HuH-7 (cell line): ENCODE measurements at regions not wholly inside any gene's neighbourhood (a gene's known extent, or its start where the extent isn't known, plus 50 kb on each side); places are given as distances from the start of the nearest gene placed in this dataset.
"Not testable (repeated sequence)": the region's sequence is repeated elsewhere in the genome, so short reads cannot be mapped to it uniquely, and the experiment has no call there.

Experiments
- DNase-seq: peaks from one replicate; pipeline ENCODE4 v3.0.0; 2011; ENCODE audit warnings: low spot score

- no peak for DNase-seq
These were observed 119.0 kb upstream of the SLC38A2 start for GRCh38 chr12:46491548-46491947.

- DNase-seq: no peak
These were observed 118.1 kb upstream of the SLC38A2 start for GRCh38 chr12:46490635-46491034.

DNA sequence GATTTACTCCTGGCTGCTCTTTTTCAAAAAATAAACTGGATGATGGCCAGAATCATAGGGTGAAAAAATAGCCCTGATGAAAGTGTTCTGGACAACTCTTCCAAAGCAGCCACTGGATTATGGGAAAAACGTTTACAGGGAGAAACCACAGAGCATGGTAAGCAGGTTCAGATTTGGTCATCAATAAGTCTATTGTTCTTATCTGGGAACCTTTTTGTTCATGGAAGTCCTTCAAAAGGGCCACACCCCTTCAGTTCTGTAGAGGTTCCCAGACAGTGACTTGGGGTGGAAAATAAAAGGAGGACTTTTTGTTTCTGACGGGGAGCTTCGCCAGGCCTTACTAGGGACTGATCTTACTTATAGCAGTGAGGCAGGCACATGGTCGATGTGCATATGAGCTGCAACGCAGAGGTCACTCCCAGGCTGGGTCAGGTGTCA, 117.4 kb upstream of the SLC38A2 start:
- no peak for DNase-seq

- no peak for DNase-seq
These were observed 115.1 kb upstream of the SLC38A2 start for GRCh38 chr12:46487567-46488131.

- DNase-seq: no peak
These were observed 114.0 kb upstream of the SLC38A2 start for GRCh38 chr12:46486588-46486987.

- DNase-seq: no peak
These were observed 113.3 kb upstream of the SLC38A2 start for GRCh38 chr12:46485853-46486252.

- no peak for DNase-seq
These were observed 112.0 kb upstream of the SLC38A2 start for GRCh38 chr12:46484396-46485061.

GRCh38 chr12:46483572-46484395, 111.2 kb upstream of the SLC38A2 start:
- DNase-seq: no peak

DNA sequence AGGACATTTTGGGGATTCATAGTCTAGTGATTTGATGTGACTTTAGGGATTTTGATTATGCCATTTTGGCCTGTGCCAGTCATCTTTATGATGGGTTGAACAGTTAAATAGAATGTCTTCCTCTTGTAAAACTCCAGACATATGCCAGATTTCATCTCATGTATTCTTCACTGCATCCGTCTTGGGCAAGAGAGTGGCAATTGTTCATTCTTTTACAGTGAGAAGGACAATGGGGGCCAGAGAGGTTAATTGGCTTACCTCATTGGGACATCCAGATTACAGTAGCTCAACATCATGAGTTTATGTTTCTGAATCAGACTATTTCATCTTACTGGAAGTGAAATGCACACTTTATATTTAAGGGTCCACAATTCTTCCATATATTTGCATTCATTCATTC, 108.2 kb upstream of the SLC38A2 start:
- DNase-seq: no peak

GRCh38 chr12:46480316-46480715, 107.7 kb upstream of the SLC38A2 start:
- no peak for DNase-seq

GRCh38 chr12:46478123-46478522, 105.5 kb upstream of the SLC38A2 start:
- DNase-seq: no peak

- no peak for DNase-seq
These were observed 105.0 kb upstream of the SLC38A2 start for GRCh38 chr12:46477541-46477940.

DNA sequence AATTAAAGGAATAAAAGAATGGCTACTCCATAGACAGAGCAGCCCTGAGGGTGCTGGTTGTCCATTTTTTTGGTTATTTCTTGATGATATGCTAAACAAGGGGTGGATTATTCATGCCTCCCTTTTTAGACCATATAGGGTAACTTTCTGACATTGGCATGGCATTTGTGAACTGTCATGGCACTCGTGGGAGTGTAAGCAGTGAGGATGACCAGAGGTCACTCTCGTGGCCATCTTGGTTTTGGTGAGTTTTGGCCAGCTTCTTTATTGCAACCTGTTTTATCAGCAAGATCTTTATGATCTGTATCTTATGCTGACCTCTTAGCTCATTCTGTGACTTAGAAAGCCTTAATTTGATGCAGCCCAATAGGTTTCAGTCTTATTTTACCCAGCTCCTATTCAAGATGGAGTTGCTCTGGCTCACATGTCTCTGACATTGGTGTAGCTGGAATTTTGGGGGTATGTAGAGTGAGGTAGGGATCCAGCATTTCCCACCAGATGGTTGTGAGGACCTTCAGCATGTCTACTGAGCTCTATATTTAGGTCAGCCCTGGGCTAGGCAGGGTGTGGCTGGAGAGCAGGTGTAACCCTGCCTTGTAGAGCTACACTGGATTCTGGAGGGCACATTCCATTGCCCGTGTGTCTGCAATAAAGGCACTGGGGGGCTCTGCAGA, 103.5 kb upstream of the SLC38A2 start:
- no peak for DNase-seq

DNA sequence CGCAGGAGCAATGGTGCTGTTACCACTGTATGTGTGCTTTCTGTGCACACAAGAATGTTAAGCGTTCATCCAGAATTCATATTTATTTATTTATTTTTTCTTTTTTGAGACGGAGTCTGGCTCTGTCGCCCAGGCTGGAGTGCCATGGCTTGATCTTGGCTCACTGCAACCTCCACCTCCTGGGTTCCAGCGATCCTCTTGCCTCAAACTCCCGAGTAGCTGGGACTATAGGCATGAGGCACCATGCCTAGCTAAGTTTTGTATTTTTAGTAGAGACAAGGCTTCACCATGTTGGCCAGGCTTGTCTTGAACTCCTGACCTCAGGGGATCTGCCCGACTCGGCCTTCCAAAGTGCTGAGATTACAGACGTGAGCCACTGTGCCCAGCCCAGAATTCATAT, 101.8 kb upstream of the SLC38A2 start:
- DNase-seq: not testable (repeated sequence)

DNA sequence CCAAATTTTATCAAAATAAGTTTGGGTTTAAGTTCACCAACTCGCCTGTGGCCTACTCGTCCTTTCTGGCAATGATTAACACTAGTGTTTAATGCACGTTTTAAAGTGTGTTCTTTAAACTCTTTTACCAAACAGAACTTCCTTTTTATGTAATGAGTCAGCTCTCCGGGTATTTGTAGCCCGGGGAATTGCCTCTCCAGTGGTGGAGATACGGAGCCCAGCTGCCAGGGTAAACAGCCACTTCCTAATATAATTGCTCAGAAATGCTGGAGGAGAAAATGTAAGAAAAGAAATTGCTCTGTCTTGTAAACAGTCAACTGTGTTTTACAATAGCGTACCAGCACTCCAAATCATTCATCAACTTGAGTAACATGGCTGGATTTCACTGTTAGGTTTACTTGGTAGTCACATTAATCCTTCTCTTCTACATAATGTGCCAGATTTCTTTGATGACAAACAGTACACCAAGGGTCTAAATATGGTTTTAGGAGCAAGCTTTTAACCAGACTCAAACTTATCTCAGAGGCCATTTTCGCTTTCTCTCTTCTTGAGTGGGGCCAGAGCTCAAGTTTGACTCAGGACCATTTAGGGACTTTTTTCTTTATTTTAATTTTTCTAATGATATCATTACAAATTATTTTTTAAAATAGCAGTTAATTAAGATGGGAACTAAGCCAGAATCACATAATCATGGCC, 101.2 kb upstream of the SLC38A2 start:
- peak; percentile 48 for DNase-seq

GRCh38 chr12:46472893-46473633, 100.5 kb upstream of the SLC38A2 start:
- DNase-seq: no peak

DNA sequence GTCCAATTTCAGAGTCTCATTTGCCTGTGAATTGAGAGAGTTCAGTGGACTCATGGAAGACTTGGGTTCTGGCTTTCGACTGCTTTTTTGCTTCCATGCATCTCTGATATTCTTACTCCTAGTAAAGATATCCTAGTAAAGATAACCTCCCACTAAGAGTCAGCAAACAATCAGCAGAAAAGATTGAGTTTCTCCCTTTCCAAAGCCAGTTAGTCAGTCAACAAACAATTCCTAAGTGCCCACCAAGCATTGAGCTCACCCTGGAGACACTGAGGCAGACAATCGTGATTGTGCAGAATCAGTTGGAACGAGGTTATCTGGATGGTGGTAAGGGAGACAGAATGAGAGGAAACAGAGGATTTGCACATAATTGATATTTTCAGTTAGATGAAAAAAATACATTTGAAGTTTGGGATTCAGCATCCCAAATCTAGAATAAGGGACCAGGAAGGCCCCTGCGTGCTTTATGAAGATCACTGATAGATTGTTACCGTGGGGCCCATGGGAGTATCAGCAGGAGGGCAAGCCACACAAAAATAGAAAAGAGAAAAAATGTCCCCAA, 99.7 kb upstream of the SLC38A2 start:
- DNase-seq: no peak

DNA sequence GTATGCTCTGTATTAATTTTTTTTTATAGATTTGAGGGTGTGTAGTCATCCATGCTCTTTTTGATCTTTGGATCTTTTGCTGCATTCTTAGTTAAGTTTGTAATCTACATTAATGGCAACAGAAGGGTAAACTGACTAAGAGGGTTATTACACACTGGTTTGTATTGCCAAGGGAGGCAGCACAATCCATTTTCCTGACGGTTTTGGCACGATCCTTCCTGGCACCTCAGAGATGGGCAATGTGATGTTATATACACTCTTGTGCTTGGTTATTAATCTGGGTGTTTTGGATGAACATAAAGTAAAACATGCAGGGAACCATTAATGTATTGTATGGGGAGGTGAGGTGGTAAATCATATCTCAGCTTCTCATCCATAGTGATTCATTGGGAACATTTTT, 98.8 kb upstream of the SLC38A2 start:
- DNase-seq: no peak

DNA sequence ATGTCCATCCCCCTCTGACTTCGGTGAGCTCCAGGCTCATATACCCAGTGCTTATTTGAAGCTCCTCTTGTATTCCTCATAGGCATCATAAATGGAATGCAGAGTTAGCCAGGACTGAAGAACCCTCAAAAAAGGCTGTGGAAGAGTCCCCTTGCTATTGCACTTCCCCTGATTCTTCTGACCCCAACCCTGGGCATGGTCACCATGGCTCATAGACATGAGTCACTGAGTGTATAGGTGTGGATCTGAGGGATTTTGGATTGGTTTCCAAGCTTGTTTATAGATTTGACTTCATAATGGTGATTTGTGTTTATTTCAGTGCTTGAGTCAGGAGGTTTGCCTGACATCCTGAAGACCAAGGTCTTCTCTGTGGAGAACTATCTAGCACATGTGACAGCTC, 98.4 kb upstream of the SLC38A2 start:
- DNase-seq: no peak

GRCh38 chr12:46470036-46470627, 97.6 kb upstream of the SLC38A2 start:
- DNase-seq: no peak

DNA sequence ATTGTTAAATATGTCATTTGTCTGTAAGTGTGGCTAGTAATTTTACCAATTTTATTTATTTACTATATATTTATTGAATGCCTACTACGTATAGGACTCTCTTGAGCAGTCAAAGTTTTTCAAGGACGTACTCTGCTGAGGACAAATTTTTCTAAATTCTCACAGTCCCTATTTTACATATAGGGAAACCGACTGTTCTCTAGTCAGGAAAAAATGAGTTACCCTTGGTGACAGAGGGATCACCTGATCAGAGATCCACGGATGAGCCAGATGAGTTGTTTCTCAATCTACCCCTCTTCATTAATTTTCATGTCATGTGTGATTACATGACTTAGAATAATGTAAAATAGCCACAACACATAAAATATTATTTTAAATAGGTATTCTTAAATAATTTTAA, 96.2 kb upstream of the SLC38A2 start:
- no peak for DNase-seq
